HepG2 (cell line): ENCODE measurements at regions not wholly inside any gene's neighbourhood (a gene's known extent, or its start where the extent isn't known, plus 50 kb on each side); places are given as distances from the start of the nearest gene placed in this dataset.

ENCODE experiments used
- ATAC-seq: fragments of 200-7000 bp; cut with Tn5 transposase; 3 replicates; pipeline ENCODE4 v1.9.1; 2020; ENCODE audit warnings: mild to moderate bottlenecking, moderate library complexity
- BruUV-seq: library from RNA; stranded (reverse); fragments of 400-500 nt; replicated peaks from 2 replicates; lab custom pipeline; 2021; lab: Mats Ljungman, UMichigan
- CTCF ChIA-PET: fragments of 300-600 bp; formaldehyde crosslinking; extraction: SDS; loops from one replicate; lab custom pipeline; 2021; ENCODE audit warnings: low total read pairs, inconsistent platforms, low intra/inter-chr PET ratio; lab: Yijun Ruan, JAX
- POLR2A ChIA-PET: fragments of 350-600 bp; sonication (Branson Sonifier 250); formaldehyde crosslinking; loops from one replicate; lab custom pipeline; 2020; ENCODE audit warnings: antibody characterized with exemption, inconsistent platforms; lab: Yijun Ruan, JAX
- DNase-seq: peaks from one replicate; pipeline ENCODE4 v3.0.0-alpha.2; 2015; ENCODE audit warnings: low spot score
- FAIRE-seq: peaks from 3 replicates; lab custom pipeline; 2011; peaks lifted over from hg19 to GRCh38; lab: Jason Lieb, UNC
- H2AFZ ChIP-seq: one replicate; pipeline ENCODE4 v1.6.1; 2011; ENCODE audit warnings: low read length, inconsistent platforms
- H3K27ac ChIP-seq: fragments of 300-600 bp; 3 replicates; pipeline ENCODE4 v1.8.0; 2011; ENCODE audit warnings: mixed run types, mild to moderate bottlenecking, mixed read lengths, low read length, inconsistent platforms; ENCODE audit not compliant: insufficient read depth; ENCODE audit errors: extremely low read length
- H3K27me3 ChIP-seq, 2 experiments: fragments of 200-600 bp in 1 of 2; 2 replicates in 1 of 2; 3 replicates in 1 of 2; pipeline versions ENCODE4 v1.6.0 to v1.8.0; 2011; ENCODE audit warnings: low read length in 2 of 2, mild to moderate bottlenecking in 2 of 2, moderate library complexity in 2 of 2, inconsistent platforms in 1 of 2; ENCODE audit not compliant: insufficient read depth in 2 of 2, control insufficient read depth in 1 of 2
- H3K36me3 ChIP-seq, 2 experiments: fragments of 200-600 bp in 1 of 2; replicated peaks in 1 of 2; 2 replicates in 1 of 2; 3 replicates in 1 of 2; pipeline versions ENCODE4 v1.5.1 to v1.8.0; 2011; ENCODE audit warnings: low read length in 2 of 2, inconsistent platforms in 1 of 2; ENCODE audit not compliant: insufficient read depth in 2 of 2, control insufficient read depth in 1 of 2
- H3K4me1 ChIP-seq: 2 replicates; pipeline ENCODE4 v1.5.1; 2012; ENCODE audit warnings: low read length, inconsistent platforms; ENCODE audit not compliant: insufficient read depth
- H3K4me2 ChIP-seq: 2 replicates; pipeline ENCODE4 v1.6.0; 2011; ENCODE audit warnings: low read depth, low read length, inconsistent platforms
- H3K4me3 ChIP-seq, 3 experiments: fragments of 200-600 bp in 1 of 3; sonication (generic), shearing (Covaris generic) in 1 of 3; replicated peaks in 1 of 3; 2 replicates each; pipeline ENCODE4 v1.5.1; 2011 to 2016; ENCODE audit warnings: low read length in 3 of 3, inconsistent platforms in 2 of 3, low read depth in 2 of 3, mild to moderate bottlenecking in 2 of 3, control low read depth in 1 of 3, mixed read lengths in 1 of 3; ENCODE audit not compliant: insufficient read depth in 1 of 3
- H3K79me2 ChIP-seq: one replicate; pipeline ENCODE4 v1.6.1; 2011; ENCODE audit warnings: low read length, inconsistent platforms; ENCODE audit not compliant: insufficient read depth
- H3K9ac ChIP-seq: 2 replicates; pipeline ENCODE4 v1.6.0; 2011; ENCODE audit warnings: mild to moderate bottlenecking, low read depth, low read length, inconsistent platforms; ENCODE audit not compliant: insufficient read depth
- H3K9me3 ChIP-seq: 2 replicates; pipeline ENCODE4 v1.5.1; 2012; ENCODE audit warnings: mild to moderate bottlenecking, low read length
- H4K20me1 ChIP-seq: 2 replicates; pipeline ENCODE4 v1.6.0; 2011; ENCODE audit warnings: inconsistent platforms, mild to moderate bottlenecking, low read length, moderate library complexity; ENCODE audit not compliant: insufficient read depth
- GFI1 ChIP-seq: sonication (generic); formaldehyde crosslinking; IDR thresholded peaks from 2 replicates; pipeline ENCODE4 v1.5.0; 2020; ENCODE audit warnings: missing genetic modification reagents, mild to moderate bottlenecking, borderline replicate concordance
- PCBP2 ChIP-seq: fragments of 200-400 bp; formaldehyde crosslinking; optimal IDR thresholded peaks from 2 replicates; pipeline ENCODE3; 2018; ENCODE audit warnings: low read length, low read depth; ENCODE audit not compliant: poor library complexity, severe bottlenecking
- RFX3 ChIP-seq: IDR thresholded peaks from 2 replicates; pipeline ENCODE4 v1.6.1; 2016; ENCODE audit warnings: missing biosample characterization, missing genetic modification reagents
- ZKSCAN1 ChIP-seq: fragments of 150-350 bp; IDR thresholded peaks from 2 replicates; pipeline ENCODE4 v1.6.1; 2014; ENCODE audit warnings: low read length
- ZNF460 ChIP-seq: sonication (generic); formaldehyde crosslinking; IDR thresholded peaks from 2 replicates; pipeline ENCODE4 v1.5.1; 2020; ENCODE audit warnings: missing genetic modification reagents, mild to moderate bottlenecking, borderline replicate concordance
- ZNF562 ChIP-seq: sonication (generic); formaldehyde crosslinking; IDR thresholded peaks from 2 replicates; pipeline ENCODE4 v1.8.0; 2022; ENCODE audit warnings: missing genetic modification reagents, borderline replicate concordance
- WGBS: methylation state at CpG from one replicate; pipeline ENCODE4 v1.1.6; 2017; ENCODE audit warnings: low lambda C conversion rate; 5-methylcytosine and 5-hydroxymethylcytosine counted together
- in situ Hi-C: cut with HindIII; loops from 2 replicates; pipeline ENCODE4 v1.10.0; 2017; ENCODE audit warnings: low pct_unique_long_range_greater_than_20kb; ENCODE audit not compliant: extremely low pct_ligation_motif_present
- intact Hi-C: fragments of 100-400 bp; cut with micrococcal nuclease; formaldehyde crosslinking; loops from one replicate; pipeline ENCODE4 v1.10.0; 2022; ENCODE audit not compliant: unreplicated experiment
- TF ChIP-seq, protein P1 (sequence below): sonication (generic); formaldehyde crosslinking; IDR thresholded peaks from 2 replicates; pipeline ENCODE4 v1.4.0; 2020; ENCODE audit warnings: missing genetic modification reagents
- TF ChIP-seq, protein P2 (sequence below): sonication (generic); formaldehyde crosslinking; IDR thresholded peaks from 2 replicates; pipeline ENCODE4 v1.5.1; 2020; ENCODE audit warnings: missing genetic modification reagents, mild to moderate bottlenecking, borderline replicate concordance

GRCh38 chr2:8459474-8459873 is 222.4 kb upstream of the ID2 start:
- ChIA-PET CTCF (no interaction called here), POLR2A (no interaction called here)
- FAIRE-seq (no peak), DNase-seq (no peak), ATAC-seq (no peak)
- no peak overlapping the region for H3K27ac ChIP-seq
- in situ Hi-C loops (no loop called here), intact Hi-C loops (no loop called here)
- H3K9me3 ChIP-seq: no peaks in the 10 kb centered on the region
- 43% methylated on average over 3 of the region's 3 CpGs for WGBS
- TF ChIP-seq, protein P1, sequence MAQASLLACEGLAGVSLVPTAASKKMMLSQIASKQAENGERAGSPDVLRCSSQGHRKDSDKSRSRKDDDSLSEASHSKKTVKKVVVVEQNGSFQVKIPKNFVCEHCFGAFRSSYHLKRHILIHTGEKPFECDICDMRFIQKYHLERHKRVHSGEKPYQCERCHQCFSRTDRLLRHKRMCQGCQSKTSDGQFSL (CRISPR knock-in tag): no peak
- no peak for TF ChIP-seq ZNF460
- peaks cover 0 to 57% of the 10 kb centered on the region in 2 experiments; a peak in 3 of 5 replicates for H3K27me3 ChIP-seq
- no peaks in the 10 kb centered on the region for H3K36me3 ChIP-seq
- no peak overlapping the region for H3K4me3 ChIP-seq
- no peaks in the 10 kb centered on the region for H3K79me2 ChIP-seq
- H4K20me1 ChIP-seq: no peaks in the 10 kb centered on the region
- no peak overlapping the region for H3K9ac ChIP-seq
- no peaks in the 10 kb centered on the region for H3K4me1 ChIP-seq
- no peak overlapping the region for H2AFZ ChIP-seq
- BruUV-seq: no TSS peak
- H3K4me2 ChIP-seq: no peak overlapping the region

DNA sequence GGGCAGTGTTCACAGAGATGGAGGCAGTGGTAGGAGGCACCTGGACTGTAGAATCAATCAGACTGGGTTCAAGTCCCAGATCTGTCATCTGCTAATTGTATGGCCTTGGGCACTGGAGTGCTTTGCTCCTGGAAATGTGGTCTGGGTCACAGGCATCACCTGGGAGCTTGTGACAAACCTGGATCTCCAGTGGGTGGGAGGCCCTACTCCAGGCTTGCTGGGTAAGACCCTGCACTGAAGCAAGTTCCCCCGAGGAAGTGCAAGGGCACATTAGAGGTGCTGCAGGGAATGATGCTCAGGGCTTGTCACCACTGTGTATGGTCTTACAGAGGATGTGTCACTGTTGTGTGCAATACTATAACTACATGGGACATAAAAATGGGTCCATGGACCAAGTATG is 220.5 kb upstream of the ID2 start:
- Histone ChIP-seq H4K20me1 (no peaks in the 10 kb centered on the region), H3K27me3 (peaks cover 0 to 47% of the 10 kb centered on the region in 2 experiments; a peak in 2 of 5 replicates), H3K79me2 (no peaks in the 10 kb centered on the region), H3K27ac (no peak overlapping the region), H3K9ac (no peak overlapping the region), H2AFZ (no peak overlapping the region), H3K4me1 (no peaks in the 10 kb centered on the region), H3K36me3 (no peaks in the 10 kb centered on the region), H3K9me3 (no peaks in the 10 kb centered on the region), H3K4me3 (no peak overlapping the region), H3K4me2 (no peak overlapping the region)
- 86% methylated on average over 1 of the region's 1 CpG for WGBS
- TF ChIP-seq PCBP2: no peak
- TF ChIP-seq ZNF562: no peak
- no peak for TF ChIP-seq ZKSCAN1
- TF ChIP-seq RFX3 (CRISPR knock-in tag): no peak
- TF ChIP-seq, protein P2, sequence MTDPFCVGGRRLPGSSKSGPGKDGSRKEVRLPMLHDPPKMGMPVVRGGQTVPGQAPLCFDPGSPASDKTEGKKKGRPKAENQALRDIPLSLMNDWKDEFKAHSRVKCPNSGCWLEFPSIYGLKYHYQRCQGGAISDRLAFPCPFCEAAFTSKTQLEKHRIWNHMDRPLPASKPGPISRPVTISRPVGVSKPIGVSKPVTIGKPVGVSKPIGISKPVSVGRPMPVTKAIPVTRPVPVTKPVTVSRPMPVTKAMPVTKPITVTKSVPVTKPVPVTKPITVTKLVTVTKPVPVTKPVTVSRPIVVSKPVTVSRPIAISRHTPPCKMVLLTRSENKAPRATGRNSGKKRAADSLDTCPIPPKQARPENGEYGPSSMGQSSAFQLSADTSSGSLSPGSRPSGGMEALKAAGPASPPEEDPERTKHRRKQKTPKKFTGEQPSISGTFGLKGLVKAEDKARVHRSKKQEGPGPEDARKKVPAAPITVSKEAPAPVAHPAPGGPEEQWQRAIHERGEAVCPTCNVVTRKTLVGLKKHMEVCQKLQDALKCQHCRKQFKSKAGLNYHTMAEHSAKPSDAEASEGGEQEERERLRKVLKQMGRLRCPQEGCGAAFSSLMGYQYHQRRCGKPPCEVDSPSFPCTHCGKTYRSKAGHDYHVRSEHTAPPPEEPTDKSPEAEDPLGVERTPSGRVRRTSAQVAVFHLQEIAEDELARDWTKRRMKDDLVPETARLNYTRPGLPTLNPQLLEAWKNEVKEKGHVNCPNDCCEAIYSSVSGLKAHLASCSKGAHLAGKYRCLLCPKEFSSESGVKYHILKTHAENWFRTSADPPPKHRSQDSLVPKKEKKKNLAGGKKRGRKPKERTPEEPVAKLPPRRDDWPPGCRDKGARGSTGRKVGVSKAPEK (CRISPR knock-in tag): no peak
- TF ChIP-seq GFI1: no peak
- intact Hi-C loops: no loop called here
- FAIRE-seq (no peak), DNase-seq (no peak), ATAC-seq (no peak)
- no TSS peak for BruUV-seq
- CTCF ChIA-PET: no interaction called here
- in situ Hi-C loops: no loop called here
- POLR2A ChIA-PET: no interaction called here
